NOMO-1 treated with dmso at 0.1 percent for 144 hours (cell line): ENCODE measurements at regions not wholly inside any gene's neighbourhood (a gene's known extent, or its start where the extent isn't known, plus 50 kb on each side); places are given as distances from the start of the nearest gene placed in this dataset.

Source experiments
- DNase-seq: peaks from one replicate; lab custom pipeline; 2025; ENCODE audit not compliant: unreplicated experiment; lab: John Stamatoyannopoulos, UW

GRCh38 chr22:47995264-47995627, 1232.8 kb downstream of the TBC1D22A start:
- DNase-seq, result no peak

DNA sequence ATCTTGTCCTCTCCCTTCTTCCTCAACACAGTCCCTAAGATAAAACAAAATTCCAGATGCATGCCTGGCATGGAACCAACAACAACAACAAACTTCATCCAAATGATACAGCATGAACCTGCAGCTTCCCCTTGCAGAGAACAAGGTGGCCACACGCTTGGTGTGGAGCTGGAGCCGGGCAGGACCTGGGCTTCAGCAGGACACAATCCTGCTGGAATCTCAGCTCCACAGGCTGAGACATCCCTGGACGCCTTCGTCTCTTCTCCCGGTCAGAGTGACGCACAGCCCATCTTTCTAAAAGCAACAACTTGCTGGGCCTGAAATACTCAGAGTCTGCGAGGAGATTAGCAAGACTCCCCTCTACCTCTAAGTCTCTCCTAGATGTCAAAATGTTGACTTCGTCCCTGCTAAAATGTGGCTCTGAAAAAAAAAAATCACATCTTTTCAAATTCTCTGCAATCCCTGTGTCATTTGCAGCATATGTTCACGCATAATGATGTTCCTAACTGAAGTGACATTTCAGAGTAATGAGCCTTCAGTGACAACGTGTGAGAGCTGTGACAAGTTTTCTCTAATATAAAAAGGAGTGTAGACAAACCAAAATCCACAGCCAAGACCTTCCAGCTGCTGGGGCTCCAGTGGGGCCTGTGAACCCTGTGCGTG, 1232.3 kb downstream of the TBC1D22A start:
- no peak for DNase-seq

GRCh38 chr22:47994045-47994444, 1231.6 kb downstream of the TBC1D22A start:
- DNase-seq, result no peak

DNA sequence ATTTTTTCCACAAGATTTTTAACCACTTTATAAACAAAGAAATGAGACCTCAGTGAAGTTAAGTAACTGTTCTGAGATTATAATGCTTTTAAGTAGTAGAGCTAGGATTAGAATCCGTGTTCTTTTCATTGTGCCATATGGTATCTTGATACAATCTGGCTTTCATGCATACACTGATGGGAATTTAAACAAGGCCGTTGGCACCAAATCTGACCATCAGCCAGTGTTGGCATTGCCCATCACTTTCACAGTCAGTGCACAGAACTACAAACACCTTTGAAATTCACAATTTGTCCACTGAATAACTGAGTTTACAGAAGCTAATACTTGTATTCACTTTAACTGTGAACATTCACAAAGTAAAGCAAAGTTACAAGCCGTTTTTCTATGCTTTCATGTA, 1228.0 kb downstream of the TBC1D22A start:
- no peak for DNase-seq

DNA sequence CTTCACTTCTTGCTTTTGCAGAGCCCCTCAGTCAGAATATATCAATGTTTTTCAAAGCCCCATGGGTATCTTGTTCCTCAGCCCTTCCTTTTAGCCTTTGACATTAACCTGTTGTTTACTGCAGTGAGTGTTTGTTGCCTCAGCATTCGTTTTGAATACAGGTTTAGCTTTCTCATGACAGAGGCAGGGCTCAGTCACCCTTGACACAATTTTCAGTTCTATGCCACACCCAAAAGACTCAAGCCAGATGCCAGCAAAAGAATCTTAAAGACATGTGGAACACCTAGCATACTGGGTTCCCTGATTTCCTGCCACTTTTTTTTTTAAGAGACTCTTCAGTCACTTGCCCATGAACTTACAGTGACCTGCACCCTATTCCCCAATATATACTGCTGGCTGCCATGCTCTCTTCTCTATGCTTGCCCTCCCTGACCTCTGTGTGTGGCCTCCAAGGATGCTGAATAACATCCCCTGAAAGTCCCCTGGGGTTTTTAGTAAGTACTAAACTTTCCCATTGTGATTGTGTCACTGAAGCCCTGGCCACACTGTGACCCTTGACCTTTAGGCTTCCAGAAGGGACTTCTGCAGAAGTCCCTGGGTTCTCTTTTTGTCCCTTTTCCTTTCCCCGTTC, 1225.5 kb downstream of the TBC1D22A start:
- no peak for DNase-seq

DNA sequence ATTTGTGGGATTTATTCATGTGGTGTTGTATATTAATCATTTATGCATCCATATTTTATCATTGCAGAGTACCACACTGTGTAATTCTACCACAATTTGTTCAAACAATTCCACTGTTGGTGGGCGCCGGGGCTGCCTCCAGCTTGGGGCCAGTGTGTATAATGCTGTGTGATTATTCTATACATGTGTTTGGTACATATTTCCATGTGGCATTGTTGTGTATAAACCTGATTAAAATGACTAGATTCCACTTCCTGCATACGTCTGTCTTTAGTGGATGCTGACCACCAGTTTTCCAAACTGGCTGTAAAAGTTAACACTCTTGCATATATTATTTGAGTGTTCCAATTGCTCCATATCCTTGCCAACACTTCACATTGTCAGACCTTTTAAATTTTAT, 1213.8 kb downstream of the TBC1D22A start:
- no peak for DNase-seq

- DNase-seq, result no peak
Observed at GRCh38 chr22:47967831-47968230, 1205.4 kb downstream of the TBC1D22A start.

DNA sequence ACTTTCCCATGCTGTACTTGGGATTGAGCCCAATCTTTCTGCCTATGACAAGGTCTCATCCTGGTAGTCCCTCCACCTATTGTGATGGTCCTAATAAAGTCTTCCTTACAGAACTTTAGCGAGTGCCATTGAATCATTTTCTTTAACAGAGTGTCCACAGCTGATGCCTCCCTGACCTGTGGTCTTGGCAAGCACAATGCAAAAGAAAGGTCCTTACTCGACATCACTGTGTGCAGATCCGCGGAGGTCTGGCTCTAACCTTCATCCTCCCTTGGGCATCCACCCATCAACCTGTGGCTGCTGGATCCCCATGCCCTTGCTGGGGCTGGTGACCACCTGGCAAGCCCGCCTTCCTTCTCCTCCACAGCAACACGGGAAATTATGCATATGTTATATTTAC, 1203.9 kb downstream of the TBC1D22A start:
- DNase-seq, result no peak

- no peak for DNase-seq
Observed at GRCh38 chr22:47965896-47966295, 1203.4 kb downstream of the TBC1D22A start.

- no peak for DNase-seq
Observed at GRCh38 chr22:47965066-47965465, 1202.6 kb downstream of the TBC1D22A start.

DNA sequence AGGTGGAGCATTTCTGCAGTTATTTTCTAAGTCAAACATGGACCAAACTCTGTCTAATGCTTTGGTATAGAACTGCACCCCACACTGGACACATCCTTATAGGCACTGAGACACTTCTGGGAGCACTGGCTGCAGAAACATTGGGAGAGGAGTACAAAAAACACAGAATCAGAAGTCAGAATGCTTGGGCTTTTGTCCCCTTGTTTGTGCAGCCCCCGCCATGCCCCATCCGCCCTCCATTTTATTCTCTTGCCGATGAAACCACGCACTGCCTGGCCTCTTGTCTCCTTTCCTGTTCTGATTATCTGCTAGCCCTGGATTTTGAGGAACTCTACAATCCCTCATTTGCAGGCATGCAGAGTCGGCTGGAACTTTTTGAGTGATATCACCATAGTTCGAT, 1201.2 kb downstream of the TBC1D22A start:
- DNase-seq, result no peak

- no peak for DNase-seq
Observed at GRCh38 chr22:47957649-47958048, 1195.2 kb downstream of the TBC1D22A start.

DNA sequence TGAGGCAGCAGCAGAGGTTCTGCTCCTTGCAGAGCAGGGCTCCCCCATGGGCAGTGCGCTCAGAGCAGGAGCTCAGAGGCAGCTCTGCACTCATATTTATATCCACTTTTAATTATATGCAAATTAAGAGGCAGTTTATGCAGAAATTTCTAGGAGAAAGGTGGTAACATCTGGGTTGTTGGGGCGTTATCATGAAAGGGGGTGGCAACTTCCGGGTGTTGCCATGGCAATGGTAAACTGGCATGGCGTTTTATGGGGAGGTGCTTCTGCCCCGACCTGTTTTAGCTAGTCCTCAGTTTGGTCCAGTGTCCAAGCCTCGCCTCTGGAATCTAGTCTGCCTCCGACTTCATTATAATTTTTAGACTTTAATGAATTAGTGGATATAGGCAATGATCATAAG, 1191.7 kb downstream of the TBC1D22A start:
- DNase-seq, result no peak

DNA sequence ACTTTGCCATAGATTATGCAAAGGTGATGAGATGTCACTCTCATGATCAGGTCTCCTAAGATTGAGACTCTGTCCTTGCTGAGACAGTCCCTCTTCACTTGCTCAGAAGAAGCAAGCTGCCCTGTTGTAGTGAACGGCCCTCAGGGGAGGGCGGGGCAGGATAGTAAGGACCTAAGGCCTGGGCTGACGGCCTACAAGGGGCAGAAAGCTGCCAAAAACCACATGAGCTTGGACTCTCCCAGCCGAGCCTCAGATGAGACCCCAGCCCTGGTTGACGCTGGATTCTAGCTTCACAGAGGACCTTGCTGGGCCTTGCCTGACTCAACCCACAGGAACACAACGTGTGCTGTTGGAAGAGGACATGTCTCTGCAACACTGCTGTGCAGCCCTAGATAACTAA, 1182.5 kb downstream of the TBC1D22A start:
- no peak for DNase-seq

- no peak for DNase-seq
Observed at GRCh38 chr22:47943729-47944700, 1181.6 kb downstream of the TBC1D22A start.

DNA sequence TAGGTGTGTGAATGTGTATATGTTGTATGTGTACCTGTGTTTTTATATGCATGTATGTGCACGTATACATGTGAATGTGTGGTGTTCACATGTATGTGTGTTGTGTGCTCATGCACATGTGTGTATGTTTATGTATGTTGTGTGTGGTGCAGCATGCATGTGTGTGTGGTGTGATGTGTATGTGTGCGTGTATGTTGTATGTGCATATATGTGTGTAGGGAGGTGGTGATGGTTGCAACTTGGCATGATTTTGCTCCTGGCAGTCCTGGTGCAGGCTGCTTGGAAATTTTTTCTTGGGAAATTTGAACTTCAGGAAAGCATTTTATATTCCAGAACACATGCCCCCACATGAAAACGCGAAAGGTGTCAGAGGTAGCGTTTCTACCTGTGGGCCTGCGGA, 1177.8 kb downstream of the TBC1D22A start:
- no peak for DNase-seq

- no peak for DNase-seq
Observed at GRCh38 chr22:47933891-47934290, 1171.4 kb downstream of the TBC1D22A start.

GRCh38 chr22:47933226-47933625, 1170.8 kb downstream of the TBC1D22A start:
- DNase-seq, result no peak

DNA sequence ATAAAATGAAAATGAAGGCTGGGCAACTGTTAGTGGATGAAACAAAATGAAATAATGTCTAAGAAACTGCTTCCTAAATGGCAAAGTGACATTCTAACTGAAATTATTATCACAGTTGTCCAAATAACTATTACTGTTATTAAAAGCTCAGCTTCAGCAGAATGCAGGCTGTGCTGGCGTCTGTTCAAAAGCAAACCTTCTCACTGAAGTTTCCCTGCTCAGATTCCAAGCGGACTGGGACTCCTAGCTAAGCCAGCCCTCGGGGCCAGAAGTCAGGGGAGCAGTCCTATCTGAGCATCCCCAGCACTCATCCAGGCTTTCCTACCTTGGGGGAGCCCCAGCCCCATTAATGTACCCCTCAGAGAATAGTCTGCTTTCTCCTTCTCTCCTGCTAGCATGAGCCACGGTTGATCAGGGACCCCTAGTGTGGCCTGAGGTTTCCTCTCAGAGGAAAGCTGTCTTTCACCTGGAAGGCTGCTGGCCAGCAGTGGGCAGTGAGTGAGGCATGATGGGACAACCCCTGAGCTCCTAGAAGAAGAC, 1167.3 kb downstream of the TBC1D22A start:
- DNase-seq, result no peak

GRCh38 chr22:47929073-47929472, 1166.6 kb downstream of the TBC1D22A start:
- DNase-seq, result no peak

DNA sequence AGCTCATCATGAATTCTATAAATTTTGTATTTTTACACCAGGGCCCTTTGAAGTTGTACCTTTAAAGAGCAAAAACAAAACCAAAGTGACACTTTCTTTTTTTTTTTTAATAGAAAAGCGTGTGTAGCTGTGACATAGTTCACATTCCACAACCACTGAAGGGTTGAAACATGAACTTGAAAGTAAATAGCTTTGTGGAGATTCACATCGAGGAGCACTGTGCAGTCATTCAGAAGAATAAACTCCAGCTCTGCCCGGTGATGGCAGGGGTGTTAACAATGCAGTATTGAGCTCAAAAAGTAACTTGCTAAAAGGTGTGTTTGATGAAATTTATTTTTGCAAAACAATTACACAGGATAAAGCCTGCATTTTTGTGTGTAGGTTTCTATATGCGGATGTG, 1166.2 kb downstream of the TBC1D22A start:
- DNase-seq, result no peak
